HL-60 (cell line): ENCODE measurements at regions not wholly inside any gene's neighbourhood (a gene's known extent, or its start where the extent isn't known, plus 50 kb on each side); places are given as distances from the start of the nearest gene placed in this dataset.

ENCODE experiments used
- DNase-seq, 2 experiments: peaks; one replicate each; pipeline ENCODE4 v3.0.0-alpha.2; 2010 to 2020; ENCODE audit warnings: low read depth in 1 of 2, low spot score in 1 of 2
- H3K27ac ChIP-seq: fragments of 250-450 bp; sonication (Bioruptor Pico); replicated peaks from 2 replicates; pipeline ENCODE4 v1.5.1; 2020; ENCODE audit warnings: mild to moderate bottlenecking, moderate library complexity
- H3K27me3 ChIP-seq: fragments of 250-450 bp; sonication (Bioruptor Pico); 2 replicates; pipeline ENCODE4 v1.5.1; 2021; ENCODE audit warnings: mild to moderate bottlenecking, moderate library complexity; ENCODE audit not compliant: insufficient read depth, poor library complexity, severe bottlenecking
- H3K4me3 ChIP-seq: replicated peaks from 2 replicates; pipeline ENCODE4 v1.5.1; 2011; ENCODE audit warnings: mild to moderate bottlenecking, control low read depth, low read length; ENCODE audit not compliant: insufficient read depth
- GABPA ChIP-seq: IDR thresholded peaks from 2 replicates; pipeline ENCODE4 v1.6.1; 2012; ENCODE audit warnings: low read depth
- POLR2AphosphoS5 ChIP-seq: IDR thresholded peaks from 2 replicates; pipeline ENCODE4 v1.6.1; 2012; ENCODE audit warnings: low read depth
- SPI1 ChIP-seq: IDR thresholded peaks from 2 replicates; pipeline ENCODE4 v1.6.1; 2012; ENCODE audit warnings: low read depth, mild to moderate bottlenecking, borderline replicate concordance
- TF ChIP-seq, protein P1 (sequence below): IDR thresholded peaks from 2 replicates; pipeline ENCODE4 v1.6.1; 2012; ENCODE audit warnings: low read depth; ENCODE audit not compliant: insufficient replicate concordance
- TF ChIP-seq, protein P2 (sequence below): IDR thresholded peaks from one replicate; pipeline ENCODE4 v1.5.1; 2011; ENCODE audit warnings: low read length, control low read depth, inconsistent platforms; ENCODE audit not compliant: insufficient read depth

DNA sequence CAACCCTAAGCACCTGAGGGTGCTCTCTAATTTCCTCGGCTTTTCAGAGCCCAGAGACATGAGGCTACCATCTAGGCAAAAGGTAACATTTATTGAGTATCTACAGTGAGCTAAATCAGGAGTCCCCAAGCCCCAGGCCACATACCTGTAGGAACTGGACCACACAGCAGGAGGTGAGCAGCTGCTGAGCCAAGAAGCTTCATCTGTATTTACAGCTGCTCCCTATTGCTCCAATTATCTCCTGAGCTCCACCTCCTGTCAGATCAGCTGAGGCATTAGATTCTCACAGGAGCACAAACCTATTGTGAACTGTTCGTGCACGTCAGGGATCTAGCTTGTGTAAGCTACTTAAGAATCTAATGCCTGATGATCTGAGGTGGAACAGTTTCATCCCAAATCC lies 70.2 kb downstream of the RND3 start:
- no peak overlapping the region for H3K4me3 ChIP-seq
- no peaks in the 10 kb centered on the region for H3K27me3 ChIP-seq
- no peak for DNase-seq
- no peak overlapping the region for H3K27ac ChIP-seq
- TF ChIP-seq, protein P1, sequence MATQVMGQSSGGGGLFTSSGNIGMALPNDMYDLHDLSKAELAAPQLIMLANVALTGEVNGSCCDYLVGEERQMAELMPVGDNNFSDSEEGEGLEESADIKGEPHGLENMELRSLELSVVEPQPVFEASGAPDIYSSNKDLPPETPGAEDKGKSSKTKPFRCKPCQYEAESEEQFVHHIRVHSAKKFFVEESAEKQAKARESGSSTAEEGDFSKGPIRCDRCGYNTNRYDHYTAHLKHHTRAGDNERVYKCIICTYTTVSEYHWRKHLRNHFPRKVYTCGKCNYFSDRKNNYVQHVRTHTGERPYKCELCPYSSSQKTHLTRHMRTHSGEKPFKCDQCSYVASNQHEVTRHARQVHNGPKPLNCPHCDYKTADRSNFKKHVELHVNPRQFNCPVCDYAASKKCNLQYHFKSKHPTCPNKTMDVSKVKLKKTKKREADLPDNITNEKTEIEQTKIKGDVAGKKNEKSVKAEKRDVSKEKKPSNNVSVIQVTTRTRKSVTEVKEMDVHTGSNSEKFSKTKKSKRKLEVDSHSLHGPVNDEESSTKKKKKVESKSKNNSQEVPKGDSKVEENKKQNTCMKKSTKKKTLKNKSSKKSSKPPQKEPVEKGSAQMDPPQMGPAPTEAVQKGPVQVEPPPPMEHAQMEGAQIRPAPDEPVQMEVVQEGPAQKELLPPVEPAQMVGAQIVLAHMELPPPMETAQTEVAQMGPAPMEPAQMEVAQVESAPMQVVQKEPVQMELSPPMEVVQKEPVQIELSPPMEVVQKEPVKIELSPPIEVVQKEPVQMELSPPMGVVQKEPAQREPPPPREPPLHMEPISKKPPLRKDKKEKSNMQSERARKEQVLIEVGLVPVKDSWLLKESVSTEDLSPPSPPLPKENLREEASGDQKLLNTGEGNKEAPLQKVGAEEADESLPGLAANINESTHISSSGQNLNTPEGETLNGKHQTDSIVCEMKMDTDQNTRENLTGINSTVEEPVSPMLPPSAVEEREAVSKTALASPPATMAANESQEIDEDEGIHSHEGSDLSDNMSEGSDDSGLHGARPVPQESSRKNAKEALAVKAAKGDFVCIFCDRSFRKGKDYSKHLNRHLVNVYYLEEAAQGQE: no peak
- TF ChIP-seq, protein P2, sequence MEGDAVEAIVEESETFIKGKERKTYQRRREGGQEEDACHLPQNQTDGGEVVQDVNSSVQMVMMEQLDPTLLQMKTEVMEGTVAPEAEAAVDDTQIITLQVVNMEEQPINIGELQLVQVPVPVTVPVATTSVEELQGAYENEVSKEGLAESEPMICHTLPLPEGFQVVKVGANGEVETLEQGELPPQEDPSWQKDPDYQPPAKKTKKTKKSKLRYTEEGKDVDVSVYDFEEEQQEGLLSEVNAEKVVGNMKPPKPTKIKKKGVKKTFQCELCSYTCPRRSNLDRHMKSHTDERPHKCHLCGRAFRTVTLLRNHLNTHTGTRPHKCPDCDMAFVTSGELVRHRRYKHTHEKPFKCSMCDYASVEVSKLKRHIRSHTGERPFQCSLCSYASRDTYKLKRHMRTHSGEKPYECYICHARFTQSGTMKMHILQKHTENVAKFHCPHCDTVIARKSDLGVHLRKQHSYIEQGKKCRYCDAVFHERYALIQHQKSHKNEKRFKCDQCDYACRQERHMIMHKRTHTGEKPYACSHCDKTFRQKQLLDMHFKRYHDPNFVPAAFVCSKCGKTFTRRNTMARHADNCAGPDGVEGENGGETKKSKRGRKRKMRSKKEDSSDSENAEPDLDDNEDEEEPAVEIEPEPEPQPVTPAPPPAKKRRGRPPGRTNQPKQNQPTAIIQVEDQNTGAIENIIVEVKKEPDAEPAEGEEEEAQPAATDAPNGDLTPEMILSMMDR: no peak
- TF ChIP-seq POLR2AphosphoS5 (no peak), GABPA (no peak), SPI1 (no peak)

DNA sequence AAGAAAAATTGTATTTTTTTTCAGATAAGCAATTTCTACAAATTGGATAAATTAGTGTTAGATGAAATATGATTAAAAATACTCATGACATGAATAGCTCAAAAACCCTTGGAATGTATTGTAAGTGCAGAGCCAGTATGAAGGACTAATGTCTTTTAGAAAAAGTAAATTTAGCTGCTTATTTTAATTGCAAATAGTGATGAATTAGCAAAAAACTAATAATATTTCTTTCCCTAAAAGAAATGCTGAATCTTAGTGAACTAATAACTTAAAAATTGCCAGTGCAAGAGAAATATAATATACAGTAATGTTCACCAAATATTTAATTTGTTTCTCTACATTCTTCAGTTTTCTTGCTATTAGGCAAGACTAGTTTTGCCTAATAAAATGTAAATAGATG lies 72.4 kb downstream of the RND3 start:
- no peak for TF ChIP-seq SPI1
- TF ChIP-seq, protein P1: no peak
- TF ChIP-seq, protein P2: no peak
- Histone ChIP-seq H3K27me3 (no peaks in the 10 kb centered on the region), H3K4me3 (no peak overlapping the region), H3K27ac (no peak overlapping the region)
- no peak for DNase-seq

DNA sequence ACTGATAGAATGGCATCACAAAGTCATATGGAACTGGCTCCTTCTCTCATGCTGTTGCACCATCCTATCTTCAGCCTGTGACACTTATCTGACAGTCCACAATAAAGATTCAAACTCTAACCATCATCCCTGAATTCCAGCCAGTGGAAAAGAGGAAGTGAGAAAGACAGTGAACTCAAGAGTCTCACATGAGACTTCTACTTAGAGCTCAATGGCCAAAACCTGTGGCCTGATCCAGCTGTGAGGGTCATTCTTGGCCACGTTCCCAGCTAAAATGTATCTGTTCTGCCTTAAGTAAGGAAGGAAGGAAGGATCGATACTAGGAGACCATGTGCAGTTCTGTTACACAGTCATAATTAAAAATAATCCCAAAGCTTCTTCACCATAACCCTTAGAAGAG lies 73.6 kb downstream of the RND3 start:
- DNase-seq: no peak
- Histone ChIP-seq H3K4me3 (no peak overlapping the region), H3K27ac (no peak overlapping the region), H3K27me3 (no peaks in the 10 kb centered on the region)
- TF ChIP-seq SPI1 (peak; percentile 82), POLR2AphosphoS5 (no peak), GABPA (no peak)
- TF ChIP-seq, protein P2: no peak
- TF ChIP-seq, protein P1: no peak
